CD4-positive, alpha-beta T cell treated with Interleukin-2 at 100 ng/mL for 4 hours (primary cell): ENCODE measurements at regions not wholly inside any gene's neighbourhood (a gene's known extent, or its start where the extent isn't known, plus 50 kb on each side); places are given as distances from the start of the nearest gene placed in this dataset.

Experiments
- DNase-seq: peaks from one replicate; pipeline ENCODE4 v3.0.0-alpha.2; 2020; ENCODE audit warnings: low spot score

DNA sequence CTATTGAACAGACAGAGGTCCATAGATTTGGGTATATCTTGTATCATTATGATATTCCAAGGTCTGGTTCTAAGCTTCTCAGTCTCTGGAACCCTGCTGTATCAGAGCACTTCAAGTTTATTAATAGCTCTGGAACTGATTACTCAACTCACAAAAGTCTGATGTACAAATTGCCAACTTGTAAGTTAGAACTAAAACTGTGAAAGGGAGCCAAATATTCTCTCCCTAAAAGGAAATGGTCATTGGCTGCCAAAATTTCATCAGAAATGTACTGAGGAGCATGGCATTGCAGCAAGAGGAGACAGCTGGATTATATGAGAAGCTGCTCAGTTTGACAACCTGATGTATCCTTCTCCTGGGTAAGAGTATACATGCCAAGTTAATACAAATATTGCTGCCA, 828.8 kb upstream of the SEL1L start:
- DNase-seq, result no peak

DNA sequence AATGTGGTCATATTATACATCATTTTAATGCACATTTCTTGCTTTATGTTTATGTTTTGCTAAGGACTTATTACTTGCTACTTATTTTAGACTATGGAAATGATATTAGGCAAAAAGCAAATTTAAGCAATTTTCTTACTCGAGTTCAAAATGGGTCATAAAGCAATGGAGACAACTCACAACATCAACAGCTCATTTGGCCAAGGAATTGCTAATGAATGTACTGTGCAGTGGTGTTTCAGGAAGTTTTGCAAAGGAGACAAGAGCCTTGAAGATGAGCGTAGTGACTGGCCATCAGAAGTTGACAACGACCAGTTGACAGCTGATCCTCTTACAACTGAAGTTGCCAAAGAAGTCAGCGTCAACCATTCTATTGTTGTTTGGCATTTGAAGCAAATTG, 831.8 kb upstream of the SEL1L start:
- no peak for DNase-seq

GRCh38 chr14:82366803-82367202, 833.1 kb upstream of the SEL1L start:
- DNase-seq, result no peak

- DNase-seq, result no peak
Measured at GRCh38 chr14:82379291-82379690, 845.6 kb upstream of the SEL1L start.

DNA sequence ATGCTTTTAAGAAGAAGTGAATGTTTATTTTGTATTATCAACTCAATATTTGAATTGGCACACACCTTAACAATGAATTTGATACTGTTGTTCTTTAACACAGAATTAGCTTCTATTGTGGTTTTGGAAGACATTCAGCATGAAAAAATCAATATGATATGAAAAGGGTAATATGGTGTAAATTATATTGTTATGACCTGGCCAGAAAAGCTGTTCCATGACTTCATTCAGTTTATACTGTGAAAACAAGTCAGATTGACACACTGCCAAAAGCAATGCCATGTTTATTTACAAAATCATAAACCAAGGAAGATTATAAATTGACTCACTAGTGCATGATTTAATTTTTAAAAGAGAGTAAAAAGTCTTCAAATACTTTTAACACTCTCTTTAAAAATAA, 851.4 kb upstream of the SEL1L start:
- DNase-seq, result no peak

DNA sequence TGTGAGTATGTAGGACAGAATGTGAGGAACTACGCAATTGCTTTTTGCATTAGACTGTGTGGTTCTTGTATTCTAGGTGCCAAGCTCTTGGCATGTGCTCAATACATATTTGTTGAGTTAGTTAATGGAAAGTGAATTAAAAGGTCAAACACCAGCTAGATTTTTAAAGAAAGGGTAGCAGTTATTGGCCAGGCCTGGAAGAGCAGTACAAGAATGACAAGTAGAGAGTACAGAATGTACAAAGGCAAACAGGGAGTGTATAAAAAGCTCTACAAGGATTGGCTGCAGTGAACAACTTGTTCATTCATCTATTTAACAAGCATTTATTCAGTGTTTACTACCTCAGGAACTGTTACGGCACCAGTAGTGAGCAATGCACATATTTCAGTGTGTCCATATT, 854.0 kb upstream of the SEL1L start:
- no peak for DNase-seq

DNA sequence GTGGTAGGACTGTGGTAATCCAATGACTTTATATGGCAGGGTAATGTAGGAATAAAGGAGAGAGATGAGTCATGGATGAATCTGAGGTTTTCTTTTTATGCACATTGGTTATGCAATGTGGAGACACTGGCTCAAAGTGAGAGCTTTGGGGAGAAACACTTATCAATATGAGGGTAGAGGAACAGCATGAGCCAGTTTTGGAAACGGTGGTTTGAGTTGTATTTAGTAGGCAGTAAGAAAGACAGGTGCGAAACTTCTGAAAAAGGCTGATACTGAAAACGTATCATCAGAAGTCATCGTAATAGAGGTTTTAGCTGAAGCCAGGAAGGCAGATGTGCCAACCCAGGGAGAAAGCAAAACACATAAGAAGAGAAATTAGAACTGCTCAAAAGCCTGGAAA, 854.8 kb upstream of the SEL1L start:
- no peak for DNase-seq

DNA sequence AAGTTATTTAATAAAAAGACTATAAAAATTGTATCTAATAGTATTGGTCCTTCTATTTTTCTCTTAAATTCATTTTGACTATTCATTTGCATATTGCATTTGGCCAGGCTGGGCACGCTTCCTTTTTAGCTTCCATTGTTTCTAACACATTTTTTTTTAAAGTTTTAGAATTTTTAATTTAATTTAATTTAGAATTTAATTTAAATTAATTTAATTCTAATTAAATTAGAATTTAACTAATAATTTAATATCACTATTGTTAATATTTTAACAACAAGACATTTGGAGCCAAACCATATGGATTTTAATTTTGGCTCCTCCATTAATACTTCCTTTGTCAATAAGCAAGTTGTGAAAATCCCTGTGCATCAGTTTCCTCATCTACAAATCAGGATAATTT, 856.9 kb upstream of the SEL1L start:
- no peak for DNase-seq

GRCh38 chr14:82394916-82395315, 861.3 kb upstream of the SEL1L start:
- no peak for DNase-seq

DNA sequence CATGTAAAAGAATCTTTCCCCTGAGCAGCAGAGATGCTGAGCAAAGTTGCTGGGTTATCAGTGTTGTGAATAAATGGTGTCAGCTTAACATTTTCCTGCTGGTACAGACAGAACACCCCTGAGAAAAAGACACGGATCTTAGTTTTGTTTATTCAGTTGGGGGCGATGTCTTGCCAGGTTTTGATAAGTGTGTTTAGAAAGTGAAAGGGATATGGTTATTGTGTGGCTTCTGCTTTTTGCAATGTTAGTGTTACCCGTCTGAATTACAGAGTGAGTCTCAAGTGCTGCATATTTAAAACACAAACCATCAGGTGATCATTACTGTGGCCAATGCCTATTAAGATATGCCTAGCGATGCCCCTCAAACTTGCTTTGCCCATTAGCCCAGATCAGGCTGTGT, 864.6 kb upstream of the SEL1L start:
- DNase-seq, result no peak

DNA sequence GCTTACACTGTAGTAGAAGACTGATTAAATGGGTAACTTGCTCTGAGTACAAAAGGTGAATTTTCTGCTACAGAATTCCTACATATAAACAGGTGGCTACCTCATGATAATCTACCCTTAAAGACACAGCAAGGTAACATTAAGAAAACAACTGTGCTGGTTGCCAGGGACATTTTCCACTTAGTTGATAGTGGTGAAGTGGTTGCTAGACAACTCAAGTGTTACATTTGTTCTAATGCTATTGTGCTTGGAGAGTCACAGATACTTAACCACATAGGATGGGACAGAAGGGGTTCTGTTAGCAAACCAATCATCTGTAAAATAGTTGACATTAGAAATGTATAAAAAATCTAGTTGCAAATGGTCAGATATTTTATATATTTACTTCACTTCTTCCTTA, 870.3 kb upstream of the SEL1L start:
- DNase-seq, result no peak

DNA sequence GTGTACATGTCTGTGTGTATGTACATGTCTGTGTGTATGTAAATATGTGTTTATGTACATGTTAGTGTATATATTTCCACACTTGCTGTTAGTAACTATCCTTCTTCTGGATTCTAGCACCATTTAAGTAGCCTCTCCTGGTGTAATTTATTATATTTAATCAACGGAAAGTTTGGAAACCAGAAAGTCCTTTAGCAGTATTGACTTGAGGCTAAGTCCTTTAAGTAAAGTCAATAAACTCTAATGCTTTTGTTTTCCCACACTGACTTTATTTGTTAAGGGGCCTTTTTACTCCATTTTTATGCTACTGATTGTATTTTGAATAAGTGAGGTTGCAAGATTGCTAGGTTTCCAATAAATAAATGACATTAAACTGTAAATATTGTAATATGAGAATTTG, 876.4 kb upstream of the SEL1L start:
- DNase-seq, result no peak

DNA sequence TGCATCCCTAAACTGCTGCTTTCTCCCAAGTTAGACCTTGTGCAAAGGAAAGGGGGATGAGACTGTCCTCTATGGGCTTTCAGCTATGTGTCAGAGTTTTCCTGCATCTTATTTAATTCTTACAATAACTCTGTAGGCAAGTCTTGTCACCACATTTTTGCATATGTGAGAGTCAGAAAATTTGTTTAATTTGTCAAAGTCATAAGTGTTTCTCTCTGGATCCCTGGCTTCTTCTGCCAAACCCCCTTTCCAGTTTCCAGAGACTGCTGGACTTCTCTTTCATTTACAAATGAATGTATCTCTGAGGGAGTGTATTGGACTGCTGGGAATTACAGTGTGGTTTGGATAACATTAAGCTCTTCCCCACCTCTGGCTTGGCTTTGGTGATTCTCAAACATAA, 877.6 kb upstream of the SEL1L start:
- DNase-seq, result no peak

DNA sequence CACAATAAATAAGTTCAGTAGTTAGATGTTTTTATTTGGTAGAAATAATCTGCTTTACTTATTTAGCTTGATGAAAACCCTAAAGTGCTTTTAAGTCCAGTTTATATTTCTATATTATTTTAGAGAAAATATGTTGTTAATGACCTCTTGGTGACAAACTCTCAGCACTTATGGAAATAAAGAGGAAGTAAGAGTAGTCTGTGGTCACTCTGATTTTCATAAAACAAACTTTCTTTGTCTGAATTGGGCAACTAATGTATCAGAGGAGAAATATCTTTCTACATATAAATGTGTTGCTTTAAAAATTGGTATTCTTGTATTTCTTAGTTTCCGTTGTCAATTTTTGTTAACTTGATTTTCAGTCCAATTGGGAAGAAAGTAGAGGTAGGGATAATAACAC, 878.9 kb upstream of the SEL1L start:
- no peak for DNase-seq

- DNase-seq, result no peak
Measured at GRCh38 chr14:82414853-82415539, 881.3 kb upstream of the SEL1L start.

GRCh38 chr14:82419933-82420332, 886.3 kb upstream of the SEL1L start:
- DNase-seq, result no peak

GRCh38 chr14:82420871-82421270, 887.2 kb upstream of the SEL1L start:
- DNase-seq, result no peak

DNA sequence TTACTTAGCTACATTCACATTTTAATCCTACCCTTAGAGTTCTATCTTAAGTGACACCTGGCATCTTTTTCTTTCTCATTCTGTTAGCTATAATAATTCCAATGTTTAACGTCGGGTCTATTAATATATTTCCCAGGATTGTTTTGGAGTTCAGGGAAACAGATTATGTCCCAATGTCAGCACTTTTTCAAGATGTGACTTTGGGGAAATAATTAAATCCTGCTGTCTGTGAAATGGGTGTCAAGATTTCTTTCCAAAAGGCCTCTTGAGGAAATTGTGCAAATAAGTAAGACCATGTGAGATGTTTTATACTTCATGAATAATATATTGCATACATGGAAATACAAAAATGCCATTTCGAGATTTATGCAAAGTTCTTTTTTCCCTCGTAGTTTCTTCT, 887.6 kb upstream of the SEL1L start:
- DNase-seq, result no peak

DNA sequence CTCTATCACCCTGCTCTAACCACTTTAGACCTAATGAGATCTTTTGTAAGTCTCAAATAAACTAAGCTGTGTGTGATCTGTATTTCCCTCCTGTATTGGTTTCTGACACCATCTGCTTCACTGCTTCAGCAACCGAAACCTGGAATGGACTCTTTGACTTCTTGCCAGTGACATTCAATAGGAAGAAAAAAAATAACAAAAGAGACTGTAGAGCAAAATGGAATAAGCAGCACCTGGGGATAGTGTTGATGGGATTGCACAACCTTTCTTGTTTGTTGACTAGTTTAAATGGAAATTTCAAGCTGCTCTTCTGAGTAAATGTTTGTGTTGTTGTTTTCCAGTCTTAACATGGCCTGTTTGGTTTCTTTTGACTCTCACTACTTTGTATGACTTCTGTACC, 888.6 kb upstream of the SEL1L start:
- DNase-seq, result no peak

DNA sequence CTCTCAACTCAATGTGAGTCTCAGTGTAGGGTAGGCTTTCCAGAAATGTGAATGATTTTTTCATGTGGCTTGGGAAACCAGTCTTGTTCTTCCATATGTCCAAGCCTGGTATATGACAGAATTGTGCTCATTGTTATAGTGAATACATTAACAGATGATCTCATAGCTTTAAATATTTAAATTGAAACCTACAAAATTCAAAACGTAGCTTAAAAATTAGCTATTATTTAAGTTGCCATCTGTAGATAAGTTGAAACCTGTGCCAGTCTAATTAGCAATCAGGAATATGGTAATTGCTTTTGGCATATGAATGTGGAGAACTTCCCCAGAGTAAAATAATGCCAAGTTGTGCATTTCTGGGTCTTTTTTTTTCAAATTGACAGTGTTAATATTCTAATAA, 891.6 kb upstream of the SEL1L start:
- DNase-seq, result no peak

DNA sequence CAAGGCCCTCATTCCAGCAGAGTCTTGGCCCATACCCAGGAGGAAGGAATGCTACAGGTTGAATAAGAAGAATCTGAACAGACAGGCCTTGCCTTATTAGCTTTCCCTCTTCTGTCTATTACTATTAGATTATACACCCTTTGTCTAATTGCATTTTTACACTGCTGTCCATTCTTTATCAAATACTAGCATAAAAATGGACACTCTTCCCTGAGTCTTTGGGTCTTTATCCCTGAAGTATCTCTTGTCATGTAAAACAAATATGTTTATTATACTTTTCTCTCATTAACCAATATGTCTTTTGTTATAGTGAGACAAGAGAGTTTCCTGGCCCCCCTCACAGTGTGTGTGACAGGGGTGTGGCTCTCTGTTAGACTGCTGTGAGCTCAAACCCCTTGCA, 897.4 kb upstream of the SEL1L start:
- no peak for DNase-seq

- DNase-seq, result no peak
Measured at GRCh38 chr14:82432301-82433105, 898.9 kb upstream of the SEL1L start.

DNA sequence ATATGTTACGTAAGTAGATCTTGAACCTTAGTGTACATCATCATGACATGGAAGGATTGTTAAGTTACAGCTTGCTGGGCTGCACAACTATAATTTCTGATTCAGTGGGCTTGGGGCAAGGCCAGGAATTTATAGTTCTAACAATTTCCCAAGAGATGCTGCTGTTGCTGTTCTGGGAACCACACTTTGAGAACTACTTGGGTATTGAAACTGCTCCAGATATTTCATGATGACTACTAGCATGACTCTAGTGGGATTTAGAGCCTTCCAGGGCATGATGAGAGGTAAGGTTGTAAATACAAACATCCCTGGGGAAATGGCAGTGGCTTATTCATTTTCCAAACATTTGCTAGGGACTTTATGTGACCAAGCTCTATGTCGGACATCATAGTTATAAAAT, 904.8 kb upstream of the SEL1L start:
- DNase-seq, result no peak

- no peak for DNase-seq
Measured at GRCh38 chr14:82441270-82441669, 907.6 kb upstream of the SEL1L start.
